ENCODE measurements at regions not wholly inside any gene's neighbourhood (a gene's known extent, or its start where the extent isn't known, plus 50 kb on each side); places are given as distances from the start of the nearest gene placed in this dataset.

GRCh38 chr9:38235244-38235643 lies 157.3 kb upstream of the ALDH1B1 start (continued):
- no peak for TF ChIP-seq CBX8 (IDR thresholded peaks at IDR 0.05; ENCODE audit: borderline replicate concordance, low read depth, low read length)
- TF ChIP-seq JUND (IDR thresholded peaks at IDR 0.05; ENCODE audit: low read length): no peak
- TF ChIP-seq EZH2 (IDR thresholded peaks at IDR 0.05; ENCODE audit: low read depth, low read length, severe bottlenecking): no peak
- no peak for TF ChIP-seq RXRA (IDR thresholded peaks at IDR 0.05; ENCODE audit: insufficient read depth, low read depth, low read length)

Measured in H1 (cell line).